HEK293 (cell line): ENCODE measurements at regions not wholly inside any gene's neighbourhood (a gene's known extent, or its start where the extent isn't known, plus 50 kb on each side); places are given as distances from the start of the nearest gene placed in this dataset.

Experiments used
- CTCF ChIA-PET: fragments of 350-600 bp; formaldehyde crosslinking; extraction: SDS; loops from one replicate; lab custom pipeline; 2021; ENCODE audit warnings: antibody characterized with exemption; lab: Yijun Ruan, JAX
- POLR2A ChIA-PET: fragments of 300-600 bp; formaldehyde crosslinking; extraction: SDS; loops from one replicate; lab custom pipeline; 2020; ENCODE audit warnings: antibody characterized with exemption, inconsistent platforms; lab: Yijun Ruan, JAX
- H3K27ac ChIP-seq: fragments of 200-500 bp; sonication (Bioruptor generic); 2 replicates; pipeline ENCODE4 v1.5.1; 2014; ENCODE audit warnings: low read depth, low read length, control low read depth, inconsistent platforms; ENCODE audit errors: extremely low read depth
- H3K36me3 ChIP-seq, 2 experiments: fragments of 200-500 bp in 1 of 2; sonication (Bioruptor generic) in 1 of 2; 1 replicate in 1 of 2; 2 replicates in 1 of 2; pipeline ENCODE4 v1.5.1; 2014 to 2017; ENCODE audit warnings: inconsistent platforms in 2 of 2, low read length in 2 of 2; ENCODE audit not compliant: control insufficient read depth in 2 of 2, insufficient read depth in 1 of 2
- H3K4me1 ChIP-seq: fragments of 200-500 bp; sonication (Bioruptor generic); 2 replicates; pipeline ENCODE4 v1.5.1; 2014; ENCODE audit warnings: mild to moderate bottlenecking, low read length, inconsistent platforms; ENCODE audit not compliant: control insufficient read depth, insufficient read depth
- H3K4me3 ChIP-seq: 2 replicates; pipeline ENCODE4 v1.5.1; 2011; ENCODE audit warnings: low read depth, mild to moderate bottlenecking, control low read depth, low read length, moderate library complexity
- H3K9me3 ChIP-seq: fragments of 200-500 bp; sonication (Bioruptor generic); 2 replicates; pipeline ENCODE4 v1.5.1; 2014; ENCODE audit warnings: low read depth, low read length, inconsistent platforms; ENCODE audit not compliant: control insufficient read depth, insufficient read depth
- FEZF1 ChIP-seq: fragments of 450-650 bp; formaldehyde crosslinking; IDR thresholded peaks from 2 replicates; pipeline ENCODE4 v1.5.1; 2016; ENCODE audit warnings: missing biosample characterization, missing genetic modification characterization
- GLI2 ChIP-seq: fragments of 450-650 bp; formaldehyde crosslinking; IDR thresholded peaks from 2 replicates; pipeline ENCODE4; 2017; ENCODE audit warnings: missing biosample characterization, missing genetic modification characterization, low read depth, borderline replicate concordance
- GLI4 ChIP-seq: fragments of 450-650 bp; formaldehyde crosslinking; IDR thresholded peaks from 2 replicates; pipeline ENCODE4 v1.5.1; 2016; ENCODE audit warnings: missing biosample characterization, missing genetic modification characterization
- HOXD13 ChIP-seq: sonication (generic); formaldehyde crosslinking; IDR thresholded peaks from 2 replicates; pipeline ENCODE4 v1.8.0; 2022; ENCODE audit warnings: missing genetic modification reagents, borderline replicate concordance
- ZBTB8A ChIP-seq: fragments of 450-650 bp; formaldehyde crosslinking; IDR thresholded peaks from 2 replicates; pipeline ENCODE4 v1.5.1; 2016; ENCODE audit warnings: missing biosample characterization, missing genetic modification characterization
- ZFP37 ChIP-seq: fragments of 450-650 bp; formaldehyde crosslinking; IDR thresholded peaks from 2 replicates; pipeline ENCODE4 v1.5.1; 2016; ENCODE audit warnings: missing biosample characterization, missing genetic modification characterization
- ZNF132 ChIP-seq: fragments of 450-650 bp; formaldehyde crosslinking; IDR thresholded peaks from 2 replicates; pipeline ENCODE4 v1.5.1; 2017; ENCODE audit warnings: missing biosample characterization, missing genetic modification characterization, borderline replicate concordance
- ZNF202 ChIP-seq: fragments of 450-650 bp; formaldehyde crosslinking; IDR thresholded peaks from 2 replicates; pipeline ENCODE4 v1.5.1; 2016; ENCODE audit warnings: missing biosample characterization, missing genetic modification characterization, borderline replicate concordance
- ZNF292 ChIP-seq: fragments of 450-650 bp; formaldehyde crosslinking; IDR thresholded peaks from 2 replicates; pipeline ENCODE4 v1.5.1; 2016; ENCODE audit warnings: low read depth, missing biosample characterization, missing genetic modification characterization, borderline replicate concordance
- ZNF354C ChIP-seq: fragments of 450-650 bp; formaldehyde crosslinking; IDR thresholded peaks from 2 replicates; pipeline ENCODE4 v1.5.1; 2016; ENCODE audit warnings: missing biosample characterization, missing genetic modification characterization, low read depth, borderline replicate concordance
- ZNF416 ChIP-seq: fragments of 450-650 bp; formaldehyde crosslinking; IDR thresholded peaks from 2 replicates; pipeline ENCODE4 v1.5.1; 2016; ENCODE audit warnings: missing biosample characterization, missing genetic modification characterization
- ZNF521 ChIP-seq: fragments of 450-650 bp; formaldehyde crosslinking; IDR thresholded peaks from 2 replicates; pipeline ENCODE4 v1.5.1; 2017; ENCODE audit warnings: missing biosample characterization, mild to moderate bottlenecking, missing genetic modification characterization
- ZNF529 ChIP-seq: fragments of 450-650 bp; formaldehyde crosslinking; IDR thresholded peaks from 2 replicates; pipeline ENCODE4 v1.5.1; 2017; ENCODE audit warnings: missing genetic modification characterization, missing biosample characterization; ENCODE audit not compliant: insufficient replicate concordance
- ZNF558 ChIP-seq: fragments of 450-650 bp; formaldehyde crosslinking; IDR thresholded peaks from 2 replicates; pipeline ENCODE4 v1.5.1; 2016; ENCODE audit warnings: missing biosample characterization, missing genetic modification characterization
- ZNF561 ChIP-seq: fragments of 450-650 bp; IDR thresholded peaks from 2 replicates; pipeline ENCODE4 v1.5.1; 2018; ENCODE audit warnings: missing biosample characterization, missing genetic modification characterization, borderline replicate concordance
- ZNF585B ChIP-seq: fragments of 450-650 bp; formaldehyde crosslinking; IDR thresholded peaks from 2 replicates; pipeline ENCODE4 v1.5.1; 2016; ENCODE audit warnings: missing biosample characterization, missing genetic modification characterization
- ZNF621 ChIP-seq: fragments of 450-650 bp; formaldehyde crosslinking; IDR thresholded peaks from 2 replicates; pipeline ENCODE4 v1.5.1; 2017; ENCODE audit warnings: missing biosample characterization, missing genetic modification characterization
- ZNF654 ChIP-seq: fragments of 450-650 bp; formaldehyde crosslinking; IDR thresholded peaks from 2 replicates; pipeline ENCODE4 v1.5.1; 2016; ENCODE audit warnings: low read depth, missing biosample characterization, missing genetic modification characterization
- TF ChIP-seq, protein P1 (sequence below): fragments of 450-650 bp; formaldehyde crosslinking; IDR thresholded peaks from 2 replicates; pipeline ENCODE4 v1.5.1; 2016; ENCODE audit warnings: missing biosample characterization, missing genetic modification characterization
- TF ChIP-seq, protein P2 (sequence below): fragments of 450-650 bp; IDR thresholded peaks from 2 replicates; pipeline ENCODE4 v1.5.1; 2018; ENCODE audit warnings: missing biosample characterization, mild to moderate bottlenecking, missing genetic modification characterization
- TF ChIP-seq, protein P3 (sequence below): sonication (generic); formaldehyde crosslinking; IDR thresholded peaks from 2 replicates; pipeline ENCODE4 v1.8.1; 2022; ENCODE audit warnings: mild to moderate bottlenecking, moderate library complexity, missing genetic modification reagents
- TF ChIP-seq, protein P4 (sequence below): fragments of 450-650 bp; formaldehyde crosslinking; IDR thresholded peaks from 2 replicates; pipeline ENCODE4 v1.5.1; 2016; ENCODE audit warnings: missing biosample characterization, missing genetic modification characterization
- TF ChIP-seq, protein P5 (sequence below): fragments of 450-650 bp; formaldehyde crosslinking; IDR thresholded peaks from 2 replicates; pipeline ENCODE4 v1.5.1; 2016; ENCODE audit warnings: missing biosample characterization, missing genetic modification characterization

DNA sequence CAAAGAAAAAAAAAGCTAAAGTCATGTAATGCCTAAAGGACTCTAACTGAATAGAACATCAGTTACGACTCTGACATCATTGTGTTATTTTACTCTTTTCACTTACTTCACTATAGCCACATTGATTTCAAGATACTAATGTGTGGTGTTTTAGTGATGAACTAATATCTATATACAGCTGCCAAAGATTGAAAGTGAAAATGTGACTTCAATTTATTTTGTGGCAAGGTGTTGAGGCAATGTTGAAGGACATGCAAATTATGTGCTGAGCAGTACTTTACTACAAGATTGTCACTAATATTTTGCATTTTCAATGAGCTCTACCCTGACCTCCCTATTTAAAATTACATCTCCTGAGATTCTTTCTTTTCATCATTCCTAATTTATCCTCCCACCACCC, 1911.9 kb upstream of the PCDH20 start:
- POLR2A ChIA-PET: no interaction called here
- no peak overlapping the region for H3K27ac ChIP-seq
- CTCF ChIA-PET: no interaction called here

DNA sequence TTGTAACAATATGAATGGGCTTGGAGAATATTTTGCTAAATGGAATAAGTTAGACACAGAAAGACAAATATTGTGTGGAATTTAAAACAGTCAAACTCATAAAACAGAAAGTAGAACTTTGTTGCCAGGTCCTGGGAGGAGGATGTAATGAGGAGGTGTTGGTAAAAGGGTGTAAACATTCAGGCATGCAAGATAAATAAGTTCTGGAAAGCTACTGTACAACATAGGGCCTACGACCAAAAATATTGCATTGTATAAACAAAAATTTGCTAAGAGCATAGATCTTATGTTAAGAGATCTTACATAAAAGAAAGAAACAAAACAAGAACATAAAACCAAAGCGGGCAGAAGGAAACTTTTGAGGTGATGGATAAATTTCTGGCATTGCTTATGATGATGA, 1907.8 kb upstream of the PCDH20 start:
- no peak for TF ChIP-seq HOXD13 (CRISPR knock-in tag)
- no peak for TF ChIP-seq GLI2
- TF ChIP-seq ZNF621: no peak
- TF ChIP-seq FEZF1 (tag by site-specific recombination): no peak
- no peak for TF ChIP-seq ZNF354C (tag by site-specific recombination)
- no peak for TF ChIP-seq ZNF132 (tag by site-specific recombination)
- no peak for TF ChIP-seq GLI4 (tag by site-specific recombination)
- TF ChIP-seq, protein P1, sequence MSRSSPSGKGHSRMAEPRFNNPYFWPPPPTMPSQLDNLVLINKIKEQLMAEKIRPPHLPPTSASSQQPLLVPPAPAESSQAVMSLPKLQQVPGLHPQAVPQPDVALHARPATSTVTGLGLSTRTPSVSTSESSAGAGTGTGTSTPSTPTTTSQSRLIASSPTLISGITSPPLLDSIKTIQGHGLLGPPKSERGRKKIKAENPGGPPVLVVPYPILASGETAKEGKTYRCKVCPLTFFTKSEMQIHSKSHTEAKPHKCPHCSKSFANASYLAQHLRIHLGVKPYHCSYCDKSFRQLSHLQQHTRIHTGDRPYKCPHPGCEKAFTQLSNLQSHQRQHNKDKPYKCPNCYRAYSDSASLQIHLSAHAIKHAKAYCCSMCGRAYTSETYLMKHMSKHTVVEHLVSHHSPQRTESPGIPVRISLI: no peak
- no peak for TF ChIP-seq ZNF585B (tag by site-specific recombination)
- POLR2A ChIA-PET: no interaction called here
- CTCF ChIA-PET: no interaction called here

More for the DNA sequence above, 1911.9 kb upstream of the PCDH20 start:
- TF ChIP-seq ZNF202 (tag by site-specific recombination): no peak
- TF ChIP-seq ZBTB8A (tag by site-specific recombination): no peak
- no peak for TF ChIP-seq ZNF561 (tag by site-specific recombination)
- TF ChIP-seq, protein P2, sequence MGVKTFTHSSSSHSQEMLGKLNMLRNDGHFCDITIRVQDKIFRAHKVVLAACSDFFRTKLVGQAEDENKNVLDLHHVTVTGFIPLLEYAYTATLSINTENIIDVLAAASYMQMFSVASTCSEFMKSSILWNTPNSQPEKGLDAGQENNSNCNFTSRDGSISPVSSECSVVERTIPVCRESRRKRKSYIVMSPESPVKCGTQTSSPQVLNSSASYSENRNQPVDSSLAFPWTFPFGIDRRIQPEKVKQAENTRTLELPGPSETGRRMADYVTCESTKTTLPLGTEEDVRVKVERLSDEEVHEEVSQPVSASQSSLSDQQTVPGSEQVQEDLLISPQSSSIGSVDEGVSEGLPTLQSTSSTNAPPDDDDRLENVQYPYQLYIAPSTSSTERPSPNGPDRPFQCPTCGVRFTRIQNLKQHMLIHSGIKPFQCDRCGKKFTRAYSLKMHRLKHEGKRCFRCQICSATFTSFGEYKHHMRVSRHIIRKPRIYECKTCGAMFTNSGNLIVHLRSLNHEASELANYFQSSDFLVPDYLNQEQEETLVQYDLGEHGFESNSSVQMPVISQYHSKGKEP (tag by site-specific recombination): no peak
- TF ChIP-seq, protein P3, sequence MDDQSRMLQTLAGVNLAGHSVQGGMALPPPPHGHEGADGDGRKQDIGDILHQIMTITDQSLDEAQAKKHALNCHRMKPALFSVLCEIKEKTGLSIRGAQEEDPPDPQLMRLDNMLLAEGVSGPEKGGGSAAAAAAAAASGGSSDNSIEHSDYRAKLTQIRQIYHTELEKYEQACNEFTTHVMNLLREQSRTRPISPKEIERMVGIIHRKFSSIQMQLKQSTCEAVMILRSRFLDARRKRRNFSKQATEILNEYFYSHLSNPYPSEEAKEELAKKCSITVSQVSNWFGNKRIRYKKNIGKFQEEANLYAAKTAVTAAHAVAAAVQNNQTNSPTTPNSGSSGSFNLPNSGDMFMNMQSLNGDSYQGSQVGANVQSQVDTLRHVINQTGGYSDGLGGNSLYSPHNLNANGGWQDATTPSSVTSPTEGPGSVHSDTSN (CRISPR knock-in tag): no peak
- TF ChIP-seq ZNF621: no peak
- no peak for TF ChIP-seq ZNF521
- Histone ChIP-seq H3K9me3 (no peaks in the 10 kb centered on the region), H3K4me1 (no peaks in the 10 kb centered on the region), H3K36me3 (no peaks in the 10 kb centered on the region), H3K4me3 (no peak overlapping the region)

DNA sequence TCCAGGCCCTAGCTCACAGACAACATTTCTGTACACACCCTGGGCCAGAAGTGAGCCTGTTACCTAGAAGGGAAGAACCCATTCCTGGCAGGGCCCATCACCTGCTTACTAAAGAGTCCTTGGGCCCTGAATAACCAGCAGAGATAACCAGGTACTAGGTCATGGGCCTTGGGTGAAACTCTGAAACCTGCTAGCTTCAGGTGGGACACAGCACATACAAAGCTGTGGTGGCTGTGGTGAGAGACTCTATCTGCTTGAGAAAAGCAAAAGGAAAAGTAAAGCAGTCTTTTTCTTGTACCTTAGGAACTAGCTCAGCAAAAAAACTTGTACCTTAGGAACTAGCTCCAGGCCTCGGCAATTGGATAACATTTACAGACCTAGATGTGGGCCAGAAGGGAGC, 1895.9 kb upstream of the PCDH20 start:
- ChIA-PET CTCF (no interaction called here), POLR2A (no interaction called here)
- no peaks in the 10 kb centered on the region for H3K9me3 ChIP-seq
- no peaks in the 10 kb centered on the region for H3K36me3 ChIP-seq
- H3K27ac ChIP-seq: no peak overlapping the region
- H3K4me3 ChIP-seq: no peak overlapping the region
- H3K4me1 ChIP-seq: no peaks in the 10 kb centered on the region
- TF ChIP-seq, protein P4, sequence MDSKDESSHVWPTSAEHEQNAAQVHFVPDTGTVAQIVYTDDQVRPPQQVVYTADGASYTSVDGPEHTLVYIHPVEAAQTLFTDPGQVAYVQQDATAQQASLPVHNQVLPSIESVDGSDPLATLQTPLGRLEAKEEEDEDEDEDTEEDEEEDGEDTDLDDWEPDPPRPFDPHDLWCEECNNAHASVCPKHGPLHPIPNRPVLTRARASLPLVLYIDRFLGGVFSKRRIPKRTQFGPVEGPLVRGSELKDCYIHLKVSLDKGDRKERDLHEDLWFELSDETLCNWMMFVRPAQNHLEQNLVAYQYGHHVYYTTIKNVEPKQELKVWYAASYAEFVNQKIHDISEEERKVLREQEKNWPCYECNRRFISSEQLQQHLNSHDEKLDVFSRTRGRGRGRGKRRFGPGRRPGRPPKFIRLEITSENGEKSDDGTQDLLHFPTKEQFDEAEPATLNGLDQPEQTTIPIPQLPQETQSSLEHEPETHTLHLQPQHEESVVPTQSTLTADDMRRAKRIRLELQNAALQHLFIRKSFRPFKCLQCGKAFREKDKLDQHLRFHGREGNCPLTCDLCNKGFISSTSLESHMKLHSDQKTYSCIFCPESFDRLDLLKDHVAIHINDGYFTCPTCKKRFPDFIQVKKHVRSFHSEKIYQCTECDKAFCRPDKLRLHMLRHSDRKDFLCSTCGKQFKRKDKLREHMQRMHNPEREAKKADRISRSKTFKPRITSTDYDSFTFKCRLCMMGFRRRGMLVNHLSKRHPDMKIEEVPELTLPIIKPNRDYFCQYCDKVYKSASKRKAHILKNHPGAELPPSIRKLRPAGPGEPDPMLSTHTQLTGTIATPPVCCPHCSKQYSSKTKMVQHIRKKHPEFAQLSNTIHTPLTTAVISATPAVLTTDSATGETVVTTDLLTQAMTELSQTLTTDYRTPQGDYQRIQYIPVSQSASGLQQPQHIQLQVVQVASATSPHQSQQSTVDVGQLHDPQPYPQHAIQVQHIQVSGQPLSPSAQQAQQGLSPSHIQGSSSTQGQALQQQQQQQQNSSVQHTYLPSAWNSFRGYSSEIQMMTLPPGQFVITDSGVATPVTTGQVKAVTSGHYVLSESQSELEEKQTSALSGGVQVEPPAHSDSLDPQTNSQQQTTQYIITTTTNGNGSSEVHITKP (tag by site-specific recombination): no peak
- TF ChIP-seq ZNF529 (tag by site-specific recombination) (no peak), ZNF292 (tag by site-specific recombination) (no peak), ZNF654 (tag by site-specific recombination) (no peak), ZFP37 (tag by site-specific recombination) (no peak), ZNF416 (tag by site-specific recombination) (no peak), ZNF558 (tag by site-specific recombination) (no peak)
- TF ChIP-seq, protein P5, sequence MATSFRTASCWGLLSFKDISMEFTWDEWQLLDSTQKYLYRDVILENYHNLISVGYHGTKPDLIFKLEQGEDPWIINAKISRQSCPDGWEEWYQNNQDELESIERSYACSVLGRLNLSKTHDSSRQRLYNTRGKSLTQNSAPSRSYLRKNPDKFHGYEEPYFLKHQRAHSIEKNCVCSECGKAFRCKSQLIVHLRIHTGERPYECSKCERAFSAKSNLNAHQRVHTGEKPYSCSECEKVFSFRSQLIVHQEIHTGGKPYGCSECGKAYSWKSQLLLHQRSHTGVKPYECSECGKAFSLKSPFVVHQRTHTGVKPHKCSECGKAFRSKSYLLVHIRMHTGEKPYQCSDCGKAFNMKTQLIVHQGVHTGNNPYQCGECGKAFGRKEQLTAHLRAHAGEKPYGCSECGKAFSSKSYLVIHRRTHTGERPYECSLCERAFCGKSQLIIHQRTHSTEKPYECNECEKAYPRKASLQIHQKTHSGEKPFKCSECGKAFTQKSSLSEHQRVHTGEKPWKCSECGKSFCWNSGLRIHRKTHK (tag by site-specific recombination): no peak

More for the DNA sequence above, 1907.8 kb upstream of the PCDH20 start:
- no peaks in the 10 kb centered on the region for H3K9me3 ChIP-seq
- H3K36me3 ChIP-seq: no peaks in the 10 kb centered on the region
- no peak overlapping the region for H3K4me3 ChIP-seq
- H3K27ac ChIP-seq: no peak overlapping the region
- no peaks in the 10 kb centered on the region for H3K4me1 ChIP-seq
